GM12872 (cell line): ENCODE measurements at regions not wholly inside any gene's neighbourhood (a gene's known extent, or its start where the extent isn't known, plus 50 kb on each side); places are given as distances from the start of the nearest gene placed in this dataset.

Experiments used
- TF ChIP-seq, protein P1 (sequence below): IDR thresholded peaks from 3 replicates; pipeline ENCODE4 v1.5.1; 2011; ENCODE audit warnings: low read depth, mild to moderate bottlenecking, low read length, moderate library complexity; ENCODE audit not compliant: insufficient read depth

DNA sequence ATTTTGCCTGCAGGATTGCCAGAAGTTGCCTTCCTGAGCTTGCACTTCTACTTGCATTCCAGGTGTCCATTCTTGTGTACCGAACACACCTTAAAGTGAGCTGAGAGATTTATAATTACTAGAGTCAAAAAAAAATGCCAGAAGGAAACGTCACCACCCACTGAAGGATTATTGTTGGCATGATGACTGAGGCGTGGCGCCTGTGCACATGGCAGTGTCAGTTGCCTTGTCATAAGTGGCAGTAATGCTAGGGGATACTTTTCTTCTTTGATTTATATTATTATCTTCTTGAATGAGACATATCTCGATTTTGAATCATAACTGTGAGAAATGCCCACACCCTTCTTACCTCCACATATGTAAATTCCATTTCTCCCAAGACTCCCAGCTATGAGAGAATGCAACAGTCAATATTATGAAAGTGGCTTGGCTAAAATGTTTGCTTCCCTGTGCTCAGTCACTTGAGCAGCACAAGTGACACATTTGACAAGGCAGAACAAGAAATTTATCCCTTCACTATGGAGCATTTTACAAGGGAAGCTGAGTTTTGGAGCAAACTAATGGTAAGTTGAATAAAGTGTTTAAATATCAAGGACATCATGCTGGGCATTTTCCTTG, 149.5 kb upstream of the SASH1 start:
- TF ChIP-seq, protein P1, sequence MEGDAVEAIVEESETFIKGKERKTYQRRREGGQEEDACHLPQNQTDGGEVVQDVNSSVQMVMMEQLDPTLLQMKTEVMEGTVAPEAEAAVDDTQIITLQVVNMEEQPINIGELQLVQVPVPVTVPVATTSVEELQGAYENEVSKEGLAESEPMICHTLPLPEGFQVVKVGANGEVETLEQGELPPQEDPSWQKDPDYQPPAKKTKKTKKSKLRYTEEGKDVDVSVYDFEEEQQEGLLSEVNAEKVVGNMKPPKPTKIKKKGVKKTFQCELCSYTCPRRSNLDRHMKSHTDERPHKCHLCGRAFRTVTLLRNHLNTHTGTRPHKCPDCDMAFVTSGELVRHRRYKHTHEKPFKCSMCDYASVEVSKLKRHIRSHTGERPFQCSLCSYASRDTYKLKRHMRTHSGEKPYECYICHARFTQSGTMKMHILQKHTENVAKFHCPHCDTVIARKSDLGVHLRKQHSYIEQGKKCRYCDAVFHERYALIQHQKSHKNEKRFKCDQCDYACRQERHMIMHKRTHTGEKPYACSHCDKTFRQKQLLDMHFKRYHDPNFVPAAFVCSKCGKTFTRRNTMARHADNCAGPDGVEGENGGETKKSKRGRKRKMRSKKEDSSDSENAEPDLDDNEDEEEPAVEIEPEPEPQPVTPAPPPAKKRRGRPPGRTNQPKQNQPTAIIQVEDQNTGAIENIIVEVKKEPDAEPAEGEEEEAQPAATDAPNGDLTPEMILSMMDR = no peak

DNA sequence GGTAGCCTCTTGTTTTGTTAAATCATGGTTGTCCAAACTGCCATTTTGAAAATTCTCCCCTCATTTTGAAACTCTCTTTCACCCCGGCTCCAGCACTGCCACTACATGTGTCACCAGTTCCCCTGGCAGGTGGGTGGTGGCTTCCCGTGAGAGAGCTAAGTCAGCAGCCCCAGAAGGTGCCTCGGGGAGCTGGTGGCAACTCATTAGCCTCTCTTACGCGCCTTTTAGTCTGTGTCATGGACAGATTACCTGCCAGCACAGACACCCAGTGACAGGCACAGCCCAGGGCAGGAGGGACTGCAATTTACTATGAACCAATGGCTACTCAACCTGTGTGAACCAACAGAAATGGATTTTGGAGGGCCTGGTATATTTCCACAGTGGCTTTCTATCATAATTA, 147.1 kb upstream of the SASH1 start:
- TF ChIP-seq, protein P1 = no peak

DNA sequence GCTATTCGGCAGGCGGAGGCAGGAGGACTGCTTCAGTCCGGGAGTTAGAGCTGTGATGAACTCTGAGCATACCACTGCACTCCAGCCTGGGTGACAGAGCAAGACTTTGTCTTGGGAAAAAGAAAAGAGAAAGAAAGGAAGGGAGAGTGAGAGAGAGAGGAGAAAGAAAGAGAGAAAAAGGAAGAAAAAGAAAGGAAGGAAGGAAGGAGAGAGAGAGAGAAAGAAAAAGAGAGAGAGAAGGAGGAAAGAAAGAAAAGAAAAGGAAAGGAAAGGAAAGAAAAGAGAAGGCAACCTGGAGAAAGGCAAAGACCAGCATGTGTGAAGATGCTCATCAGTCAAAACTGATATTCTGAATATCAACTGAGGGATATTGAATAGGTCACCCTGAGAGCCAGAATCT, 143.1 kb upstream of the SASH1 start:
- TF ChIP-seq, protein P1 = no peak

DNA sequence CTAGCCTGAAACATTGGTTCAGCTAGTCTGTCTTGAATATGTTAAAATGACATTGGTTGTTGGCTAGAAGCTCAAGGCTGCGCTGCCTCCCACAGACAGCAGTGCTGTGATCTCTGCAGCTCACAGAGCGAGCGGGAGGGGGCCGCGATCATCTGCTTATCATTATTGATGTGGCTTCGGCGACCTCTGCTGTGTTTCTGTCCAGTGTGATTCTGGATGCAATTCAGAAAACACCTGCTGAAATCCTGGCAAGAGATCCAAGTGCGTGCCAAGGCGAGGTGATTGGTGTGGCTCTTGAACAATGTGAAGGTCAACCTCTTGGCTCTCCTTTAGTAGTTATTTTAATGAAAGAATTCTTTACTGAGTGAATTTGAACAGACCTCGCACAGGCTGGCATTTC, 142.3 kb upstream of the SASH1 start:
- TF ChIP-seq, protein P1 = no peak

DNA sequence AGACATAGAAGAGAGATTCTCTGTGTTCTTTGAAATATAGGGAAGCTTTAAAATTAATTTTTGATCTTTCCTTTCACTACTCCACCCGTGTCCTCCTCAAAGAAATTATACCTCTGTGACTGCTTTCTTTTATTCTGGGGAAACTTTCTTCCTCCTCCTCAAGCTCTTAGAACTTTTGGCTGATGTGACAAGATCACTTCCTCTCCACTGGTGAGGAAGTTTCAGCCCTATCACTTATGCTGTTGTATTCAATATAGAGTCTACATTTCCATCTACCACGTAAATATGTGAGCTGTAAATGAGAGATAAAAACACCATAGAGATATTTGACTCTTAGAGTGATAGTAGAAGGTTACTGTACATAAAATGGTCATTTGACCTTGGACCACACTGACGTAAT, 141.9 kb upstream of the SASH1 start:
- TF ChIP-seq, protein P1 = no peak

DNA sequence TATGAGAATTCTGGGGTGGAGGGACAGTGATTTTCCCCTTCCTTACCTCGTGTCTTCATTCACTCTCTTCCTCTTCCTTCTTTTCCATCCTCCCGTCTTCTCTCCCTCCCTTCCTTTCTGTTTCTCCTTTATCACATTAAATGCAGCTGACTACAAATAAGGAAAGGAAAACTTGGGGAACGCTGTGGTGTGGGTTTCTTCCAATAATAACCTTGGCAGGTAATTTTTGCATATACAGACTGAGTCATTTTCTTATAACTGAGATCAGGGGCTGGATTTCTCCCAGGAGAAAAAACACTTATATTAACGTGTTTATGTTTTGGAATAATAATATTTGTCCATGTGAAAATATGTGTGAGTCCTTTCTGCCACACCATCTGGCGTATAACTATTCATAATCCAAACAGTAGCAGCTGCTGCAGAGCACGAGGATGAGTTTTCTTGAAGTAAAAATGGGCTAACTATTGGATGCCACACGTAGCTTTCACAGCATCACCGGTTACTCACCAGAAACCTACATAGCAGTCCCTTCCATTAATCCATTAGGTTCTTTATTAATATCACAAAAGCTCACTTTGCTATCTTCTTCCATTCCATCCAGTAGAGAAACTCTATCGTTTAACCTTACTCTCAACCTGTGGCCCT, 139.2 kb upstream of the SASH1 start:
- TF ChIP-seq, protein P1 = no peak

DNA sequence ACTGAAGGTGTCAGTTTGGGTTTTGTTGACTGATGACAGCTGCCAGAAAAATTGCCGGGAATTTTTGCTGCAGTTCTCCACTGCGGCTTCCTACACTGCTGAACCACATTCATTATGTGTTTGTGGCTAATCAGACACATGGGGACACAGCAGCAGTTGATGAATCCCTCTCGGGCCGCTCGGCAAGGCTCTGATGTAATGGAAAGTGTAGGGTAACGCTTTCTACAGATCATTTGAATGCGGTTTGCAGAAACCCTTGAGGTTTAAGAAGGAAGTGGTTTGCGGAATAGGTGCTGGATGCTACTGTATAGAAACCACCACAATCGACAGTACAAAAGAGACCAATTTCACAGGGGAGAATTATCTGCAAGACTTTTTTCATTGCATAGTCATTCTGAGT, 138.7 kb upstream of the SASH1 start:
- TF ChIP-seq, protein P1 = no peak
